ENCODE measurements at regions not wholly inside any gene's neighbourhood (a gene's known extent, or its start where the extent isn't known, plus 50 kb on each side); places are given as distances from the start of the nearest gene placed in this dataset.

DNA sequence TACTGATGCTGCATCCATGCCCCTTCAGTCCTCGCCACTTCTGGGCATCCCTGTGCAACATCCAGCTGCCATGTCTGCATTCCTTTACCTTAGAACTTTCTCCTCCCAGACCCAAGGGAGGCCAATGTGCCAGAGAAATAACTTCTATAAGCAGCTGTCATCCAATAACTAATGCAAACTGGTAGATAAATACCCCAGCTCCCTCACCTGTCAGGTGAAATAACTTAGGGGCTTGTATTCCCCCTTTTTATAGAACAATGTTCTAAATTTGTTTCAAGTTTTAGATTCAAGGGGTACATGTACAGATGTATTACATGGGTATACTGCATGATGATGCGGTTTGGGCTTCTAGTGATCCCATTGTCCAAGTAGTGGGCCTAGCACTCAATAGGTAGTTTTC is 880.1 kb downstream of the UQCRFS1 start:
- no peak for FAIRE-seq
- 1% methylated on average over 2 of the region's 2 CpGs for WGBS (ENCODE audit: missing lambda C conversion rate)

GRCh38 chr19:28332351-28332750 is 880.6 kb downstream of the UQCRFS1 start:
- FAIRE-seq (no peak), DNase-seq (ENCODE audit: low read depth in 1 of 2, low spot score in 1 of 2) (no peak), ATAC-seq (no peak)
- peaks cover 26% of the 10 kb centered on the region for H3K9me3 ChIP-seq
- ChIA-PET POLR2A (no interaction called here), CTCF (interaction anchor here (1.0 kb wide), 1 partner anchor 65 kb away, joined by 3 read pairs; no protein-coding TSS in a partner anchor)
- no peak overlapping the region for H3K4me2 ChIP-seq
- H3K4me3 ChIP-seq: no peak overlapping the region
- H3K27ac ChIP-seq: no peak overlapping the region
- no peaks in the 10 kb centered on the region for H3K4me1 ChIP-seq
- no peak for TF ChIP-seq RCOR1 (IDR thresholded peaks at IDR 0.05; ENCODE audit: low read depth, low read length)
- no peak for TF ChIP-seq BHLHE40 (IDR thresholded peaks at IDR 0.05; ENCODE audit: low read depth, low read length)
- TF ChIP-seq TP53 (CRISPR knock-in tag; IDR thresholded peaks at IDR 0.05): no peak
- no peak for TF ChIP-seq EP300 (IDR thresholded peaks at IDR 0.05)
- 54% methylated on average over 3 of the region's 3 CpGs for WGBS (ENCODE audit: missing lambda C conversion rate)

More for the DNA sequence above, 880.1 kb downstream of the UQCRFS1 start:
- ChIA-PET CTCF (interaction anchor here (1.0 kb wide), 1 partner anchor 66 kb away, joined by 3 read pairs; no protein-coding TSS in a partner anchor), POLR2A (no interaction called here)
- no peak overlapping the region for H3K27ac ChIP-seq
- DNase-seq (ENCODE audit: low read depth in 1 of 2, low spot score in 1 of 2) (no peak), ATAC-seq (no peak)
- H3K9me3 ChIP-seq: peaks cover 30% of the 10 kb centered on the region
- no peak overlapping the region for H3K4me3 ChIP-seq
- H3K4me1 ChIP-seq: no peaks in the 10 kb centered on the region
- TF ChIP-seq SMC3 (IDR thresholded peaks at IDR 0.05) (no peak), SREBF2 (IDR thresholded peaks at IDR 0.05) (no peak)
- no peak overlapping the region for H3K4me2 ChIP-seq

GRCh38 chr19:28331596-28331995 is 881.4 kb downstream of the UQCRFS1 start:
- 5% methylated on average over 7 of the region's 7 CpGs for WGBS (ENCODE audit: missing lambda C conversion rate)
- POLR2A ChIA-PET: no interaction called here

DNA sequence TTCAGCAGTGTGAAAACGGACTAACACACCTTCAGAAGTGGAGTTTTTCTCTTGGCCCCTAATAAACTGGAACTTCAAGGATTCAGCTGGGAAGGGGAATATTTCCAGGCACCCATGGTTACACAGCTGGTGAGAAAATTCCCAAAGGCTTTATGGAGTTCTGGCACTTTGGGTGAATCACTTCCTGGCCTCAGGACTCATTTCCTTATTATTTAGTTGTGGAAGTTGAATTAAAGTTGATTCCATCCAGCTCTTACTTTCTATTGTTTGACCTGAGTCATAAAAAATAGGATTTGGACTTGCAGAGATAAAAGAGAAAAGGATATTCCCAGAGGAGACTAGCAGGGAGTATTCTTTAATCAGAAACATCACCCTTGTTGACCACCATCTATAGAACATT is 882.1 kb downstream of the UQCRFS1 start:
- peaks cover 20% of the 10 kb centered on the region for H3K9me3 ChIP-seq
- 0% methylated on average over 1 of the region's 1 CpG for WGBS (ENCODE audit: missing lambda C conversion rate)
- no peaks in the 10 kb centered on the region for H3K4me1 ChIP-seq
- ATAC-seq: no peak
- no peak overlapping the region for H3K27ac ChIP-seq
- ChIA-PET POLR2A (no interaction called here), CTCF (interaction anchor here (0.6 to 1.4 kb wide), 3 partner anchors 14 to 28 kb away, joined by 3 read pairs; no protein-coding TSS in a partner anchor)
- no peak for FAIRE-seq
- no peak for DNase-seq (ENCODE audit: low read depth in 1 of 2, low spot score in 1 of 2)
- TF ChIP-seq HOXB13 (CRISPR knock-in tag; IDR thresholded peaks at IDR 0.05; ENCODE audit: low read depth) (no peak), MAZ (IDR thresholded peaks at IDR 0.05; ENCODE audit: borderline replicate concordance, low read depth, low read length) (no peak), CTCF (IDR thresholded peaks at IDR 0.05) (no peak), MYC (IDR thresholded peaks at IDR 0.05; ENCODE audit: borderline replicate concordance, low read length) (no peak), RCOR1 (IDR thresholded peaks at IDR 0.05; ENCODE audit: low read depth, low read length) (no peak), GATA3 (IDR thresholded peaks at IDR 0.05; ENCODE audit: borderline replicate concordance) (no peak), ZFP36 (IDR thresholded peaks at IDR 0.05; ENCODE audit: borderline replicate concordance, partially characterized antibody) (no peak)
- no peak overlapping the region for H3K4me3 ChIP-seq
- H3K4me2 ChIP-seq: no peak overlapping the region

More at GRCh38 chr19:28331596-28331995, 881.4 kb downstream of the UQCRFS1 start:
- no peak for DNase-seq (ENCODE audit: low read depth in 1 of 2, low spot score in 1 of 2)
- no peaks in the 10 kb centered on the region for H3K4me1 ChIP-seq
- TF ChIP-seq ESRRA (IDR thresholded peaks at IDR 0.05; ENCODE audit: borderline replicate concordance, low read length): no peak
- TF ChIP-seq NFE2L2 (conservative IDR thresholded peaks at IDR 0.05; ENCODE audit: low read length): no peak
- TF ChIP-seq, protein P1, sequence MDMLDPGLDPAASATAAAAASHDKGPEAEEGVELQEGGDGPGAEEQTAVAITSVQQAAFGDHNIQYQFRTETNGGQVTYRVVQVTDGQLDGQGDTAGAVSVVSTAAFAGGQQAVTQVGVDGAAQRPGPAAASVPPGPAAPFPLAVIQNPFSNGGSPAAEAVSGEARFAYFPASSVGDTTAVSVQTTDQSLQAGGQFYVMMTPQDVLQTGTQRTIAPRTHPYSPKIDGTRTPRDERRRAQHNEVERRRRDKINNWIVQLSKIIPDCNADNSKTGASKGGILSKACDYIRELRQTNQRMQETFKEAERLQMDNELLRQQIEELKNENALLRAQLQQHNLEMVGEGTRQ (IDR thresholded peaks at IDR 0.05): no peak
- TF ChIP-seq KDM1A (IDR thresholded peaks at IDR 0.05; ENCODE audit: low read depth): no peak
- no peak for TF ChIP-seq EP300 (IDR thresholded peaks at IDR 0.05)
- no peak for TF ChIP-seq RFX5 (IDR thresholded peaks at IDR 0.05)
- no peak for TF ChIP-seq MAX (IDR thresholded peaks at IDR 0.05)
- TF ChIP-seq MAFK (IDR thresholded peaks at IDR 0.05; ENCODE audit: partially characterized antibody): no peak
- TF ChIP-seq HEYL (CRISPR knock-in tag; IDR thresholded peaks at IDR 0.05): no peak
- no peak for TF ChIP-seq RAD21 (conservative IDR thresholded peaks at IDR 0.05 in 1 of 2, IDR thresholded peaks at IDR 0.05 in 1 of 2)
- no peak for TF ChIP-seq PHF8 (IDR thresholded peaks at IDR 0.05; ENCODE audit: borderline replicate concordance, low read depth)
- TF ChIP-seq MAZ (IDR thresholded peaks at IDR 0.05; ENCODE audit: borderline replicate concordance, low read depth, low read length): no peak
- no peak for TF ChIP-seq CHD4 (IDR thresholded peaks at IDR 0.05; ENCODE audit: borderline replicate concordance)
- no peak for TF ChIP-seq RARB (CRISPR knock-in tag; IDR thresholded peaks at IDR 0.05)
- TF ChIP-seq RCOR1 (IDR thresholded peaks at IDR 0.05; ENCODE audit: low read depth, low read length): no peak
- TF ChIP-seq ZC3H11A (IDR thresholded peaks at IDR 0.05): no peak
- no peak for TF ChIP-seq ELK1 (IDR thresholded peaks at IDR 0.05; ENCODE audit: low read depth, low read length)
- no peak for TF ChIP-seq POLR2AphosphoS2 (conservative IDR thresholded peaks at IDR 0.05; ENCODE audit: low read length)
- ATAC-seq: no peak
- H3K27ac ChIP-seq: no peak overlapping the region
- H3K4me2 ChIP-seq: no peak overlapping the region
- peaks cover 20% of the 10 kb centered on the region for H3K9me3 ChIP-seq
- no peak for FAIRE-seq
- H3K4me3 ChIP-seq: no peak overlapping the region
- CTCF ChIA-PET: interaction anchor here (0.6 to 1.4 kb wide), 2 partner anchors 16 to 29 kb away, joined by 3 read pairs; no protein-coding TSS in a partner anchor

All from A549 (cell line).